NCI-H2107 (cell line): ENCODE measurements at regions not wholly inside any gene's neighbourhood (a gene's known extent, or its start where the extent isn't known, plus 50 kb on each side); places are given as distances from the start of the nearest gene placed in this dataset.
"Not testable (repeated sequence)": the region's sequence is repeated elsewhere in the genome, so short reads cannot be mapped to it uniquely, and the experiment has no call there.

Experiments
- DNase-seq: peaks from one replicate; lab custom pipeline; 2025; lab: John Stamatoyannopoulos, UW

- DNase-seq: no peak
Measured at GRCh38 chr10:133020193-133020817, 67.4 kb upstream of the ADGRA1 start.

GRCh38 chr10:133019651-133020050 lies 68.1 kb upstream of the ADGRA1 start:
- no peak for DNase-seq

- no peak for DNase-seq
Measured at GRCh38 chr10:133019191-133019590, 68.5 kb upstream of the ADGRA1 start.

- no peak for DNase-seq
Measured at GRCh38 chr10:133018491-133018890, 69.2 kb upstream of the ADGRA1 start.

- no peak for DNase-seq
Measured at GRCh38 chr10:133017203-133017601, 70.5 kb upstream of the ADGRA1 start.

- DNase-seq: no peak
Measured at GRCh38 chr10:133016493-133017202, 71.1 kb upstream of the ADGRA1 start.

GRCh38 chr10:133015816-133016462 lies 71.8 kb upstream of the ADGRA1 start:
- DNase-seq: no peak

- DNase-seq: no peak
Measured at GRCh38 chr10:133015321-133015720, 72.4 kb upstream of the ADGRA1 start.

GRCh38 chr10:133014416-133015210 lies 72.2 kb upstream of the CFAP46 start:
- no peak for DNase-seq

- no peak for DNase-seq
Measured at GRCh38 chr10:133013463-133013862, 71.1 kb upstream of the CFAP46 start.

- no peak for DNase-seq
Measured at GRCh38 chr10:133012573-133013359, 70.4 kb upstream of the CFAP46 start.

GRCh38 chr10:133011882-133012281 lies 69.5 kb upstream of the CFAP46 start:
- no peak for DNase-seq

- DNase-seq: not testable (repeated sequence)
Measured at GRCh38 chr10:133011393-133011792, 69.0 kb upstream of the CFAP46 start.

- not testable (repeated sequence) for DNase-seq
Measured at GRCh38 chr10:133010843-133011179, 68.4 kb upstream of the CFAP46 start.

GRCh38 chr10:133010095-133010842 lies 67.9 kb upstream of the CFAP46 start:
- DNase-seq: no peak

GRCh38 chr10:133009218-133009950 lies 67.0 kb upstream of the CFAP46 start:
- no peak for DNase-seq

- DNase-seq: no peak
Measured at GRCh38 chr10:133008736-133009135, 66.4 kb upstream of the CFAP46 start.

- no peak for DNase-seq
Measured at GRCh38 chr10:133008196-133008595, 65.8 kb upstream of the CFAP46 start.

GRCh38 chr10:133007360-133007858 lies 65.0 kb upstream of the CFAP46 start:
- no peak for DNase-seq

- no peak for DNase-seq
Measured at GRCh38 chr10:133006806-133007205, 64.4 kb upstream of the CFAP46 start.
